ENCODE measurements at regions not wholly inside any gene's neighbourhood (a gene's known extent, or its start where the extent isn't known, plus 50 kb on each side); places are given as distances from the start of the nearest gene placed in this dataset.
"Not testable (repeated sequence)": the region's sequence is repeated elsewhere in the genome, so short reads cannot be mapped to it uniquely, and the experiment has no call there.

GRCh38 chr9:68639261-68639660, 65.8 kb upstream of the PIP5K1B start:
- DNase-seq (ENCODE audit: low read depth, low spot score); in situ Hi-C loops (cut with HindIII; ENCODE audit: low pct_unique_long_range_greater_than_20kb, low sequenced_read_pairs): not testable (repeated sequence)

GRCh38 chr9:68640421-68641089, 64.5 kb upstream of the PIP5K1B start:
- in situ Hi-C loops (cut with HindIII; ENCODE audit: low pct_unique_long_range_greater_than_20kb, low sequenced_read_pairs) = no loop called here
- DNase-seq (ENCODE audit: low read depth, low spot score) = no peak

- in situ Hi-C loops (cut with HindIII; ENCODE audit: low pct_unique_long_range_greater_than_20kb, low sequenced_read_pairs) = no loop called here
- DNase-seq (ENCODE audit: low read depth, low spot score) = no peak
These were observed 60.9 kb upstream of the PIP5K1B start for GRCh38 chr9:68643901-68644809.

- no peak for DNase-seq (ENCODE audit: low read depth, low spot score)
- in situ Hi-C loops (cut with HindIII; ENCODE audit: low pct_unique_long_range_greater_than_20kb, low sequenced_read_pairs) = no loop called here
These were observed 60.2 kb upstream of the PIP5K1B start for GRCh38 chr9:68644831-68645230.

- no peak for DNase-seq (ENCODE audit: low read depth, low spot score)
- in situ Hi-C loops (cut with HindIII; ENCODE audit: low pct_unique_long_range_greater_than_20kb, low sequenced_read_pairs) = no loop called here
These were observed 56.9 kb upstream of the PIP5K1B start for GRCh38 chr9:68648164-68648563.

GRCh38 chr9:68648971-68649370, 56.1 kb upstream of the PIP5K1B start:
- in situ Hi-C loops (cut with HindIII; ENCODE audit: low pct_unique_long_range_greater_than_20kb, low sequenced_read_pairs) = no loop called here

GRCh38 chr9:68651280-68651893, 53.7 kb upstream of the PIP5K1B start:
- in situ Hi-C loops (cut with HindIII; ENCODE audit: low pct_unique_long_range_greater_than_20kb, low sequenced_read_pairs) = no loop called here
- DNase-seq (ENCODE audit: low read depth, low spot score) = no peak

More at GRCh38 chr9:68648971-68649370, 56.1 kb upstream of the PIP5K1B start:
- no peak for DNase-seq (ENCODE audit: low read depth, low spot score)

GRCh38 chr9:68653141-68653595, 51.9 kb upstream of the PIP5K1B start:
- in situ Hi-C loops (cut with HindIII; ENCODE audit: low pct_unique_long_range_greater_than_20kb, low sequenced_read_pairs) = no loop called here
- DNase-seq (ENCODE audit: low read depth, low spot score) = no peak

- no peak for DNase-seq (ENCODE audit: low read depth, low spot score)
- in situ Hi-C loops (cut with HindIII; ENCODE audit: low pct_unique_long_range_greater_than_20kb, low sequenced_read_pairs) = no loop called here
These were observed 51.0 kb upstream of the PIP5K1B start for GRCh38 chr9:68654075-68654474.
